ENCODE measurements at regions not wholly inside any gene's neighbourhood (a gene's known extent, or its start where the extent isn't known, plus 50 kb on each side); places are given as distances from the start of the nearest gene placed in this dataset.

- no peak for TF ChIP-seq CTCF (conservative IDR thresholded peaks at IDR 0.05; ENCODE audit: low read depth, low read length)
- TF ChIP-seq EZH2 (IDR thresholded peaks at IDR 0.05; ENCODE audit: low read length, unreplicated experiment) = no peak
- no peak for TF ChIP-seq EZH2phosphoT487 (IDR thresholded peaks at IDR 0.05; ENCODE audit: borderline replicate concordance, low read length)
Measured at GRCh38 chr7:84271543-84271942, 77.0 kb upstream of the SEMA3A start.

All from PC-3 (cell line).